ENCODE measurements at regions not wholly inside any gene's neighbourhood (a gene's known extent, or its start where the extent isn't known, plus 50 kb on each side); places are given as distances from the start of the nearest gene placed in this dataset.

- TF ChIP-seq CTCF (IDR thresholded peaks at IDR 0.05; ENCODE audit: extremely low read depth, insufficient read depth, missing control alignments) = no peak
- in situ Hi-C loops (cut with MboI; ENCODE audit: low pct_unique_long_range_greater_than_20kb, low sequenced_read_pairs, unreplicated experiment) = no loop called here
- DNase-seq (ENCODE audit: low spot score) = no peak
These were observed 72.9 kb upstream of the CAV2 start for GRCh38 chr7:116426428-116427156.

- no peak for TF ChIP-seq CTCF (IDR thresholded peaks at IDR 0.05; ENCODE audit: extremely low read depth, insufficient read depth, missing control alignments)
- DNase-seq (ENCODE audit: low spot score) = no peak
- in situ Hi-C loops (cut with MboI; ENCODE audit: low pct_unique_long_range_greater_than_20kb, low sequenced_read_pairs, unreplicated experiment) = no loop called here
These were observed 69.4 kb upstream of the CAV2 start for GRCh38 chr7:116429986-116430619.

GRCh38 chr7:116431787-116432526 is 67.6 kb upstream of the CAV2 start:
- in situ Hi-C loops (cut with MboI; ENCODE audit: low pct_unique_long_range_greater_than_20kb, low sequenced_read_pairs, unreplicated experiment) = no loop called here
- DNase-seq (ENCODE audit: low spot score) = no peak
- no peak for TF ChIP-seq CTCF (IDR thresholded peaks at IDR 0.05; ENCODE audit: extremely low read depth, insufficient read depth, missing control alignments)

DNA sequence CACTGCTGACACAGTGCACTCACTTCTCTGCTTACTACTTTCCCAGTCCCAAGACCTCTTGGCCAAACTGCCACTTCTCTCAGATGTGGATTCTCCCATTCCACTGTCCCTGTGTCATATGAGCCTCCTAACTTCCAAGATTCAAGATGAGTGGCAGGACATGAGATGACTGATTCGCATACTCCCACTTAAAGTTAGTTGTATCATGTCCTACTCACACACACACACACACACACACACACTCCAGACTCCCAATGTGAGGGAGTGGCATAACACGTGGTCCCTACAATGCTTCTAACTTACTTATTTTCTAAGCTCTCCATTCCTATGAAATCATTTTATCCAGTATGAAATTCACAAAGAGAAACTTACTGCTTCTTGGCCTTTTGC is 67.0 kb upstream of the CAV2 start:
- in situ Hi-C loops (cut with MboI; ENCODE audit: low pct_unique_long_range_greater_than_20kb, low sequenced_read_pairs, unreplicated experiment) = no loop called here
- DNase-seq (ENCODE audit: low spot score) = no peak
- TF ChIP-seq CTCF (IDR thresholded peaks at IDR 0.05; ENCODE audit: extremely low read depth, insufficient read depth, missing control alignments) = no peak

DNA sequence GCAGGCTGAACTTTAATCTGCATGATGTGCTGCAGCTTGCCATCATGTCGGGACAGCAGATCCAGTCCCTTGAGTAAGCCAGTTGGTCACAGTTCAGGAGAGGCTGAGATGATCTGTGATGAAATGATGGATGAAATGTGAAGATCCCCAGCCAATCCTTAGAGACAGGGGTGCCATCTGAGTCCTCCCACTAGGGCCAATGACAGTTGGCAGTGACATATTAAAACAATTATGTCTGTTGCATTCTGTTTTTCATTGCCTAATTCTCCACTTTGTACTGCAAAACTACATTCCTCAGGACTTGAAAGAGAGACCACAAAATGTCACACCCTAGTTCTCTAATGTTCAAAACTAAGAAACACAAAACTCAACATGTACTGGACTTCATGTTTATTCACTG is 66.3 kb upstream of the CAV2 start:
- no peak for DNase-seq (ENCODE audit: low spot score)
- in situ Hi-C loops (cut with MboI; ENCODE audit: low pct_unique_long_range_greater_than_20kb, low sequenced_read_pairs, unreplicated experiment) = no loop called here
- TF ChIP-seq CTCF (IDR thresholded peaks at IDR 0.05; ENCODE audit: extremely low read depth, insufficient read depth, missing control alignments) = no peak

- TF ChIP-seq CTCF (IDR thresholded peaks at IDR 0.05; ENCODE audit: extremely low read depth, insufficient read depth, missing control alignments) = no peak
- DNase-seq (ENCODE audit: low spot score) = no peak
- in situ Hi-C loops (cut with MboI; ENCODE audit: low pct_unique_long_range_greater_than_20kb, low sequenced_read_pairs, unreplicated experiment) = no loop called here
These were observed 64.7 kb upstream of the CAV2 start for GRCh38 chr7:116434820-116435341.

All from GM13977 (cell line).